ENCODE measurements at regions not wholly inside any gene's neighbourhood (a gene's known extent, or its start where the extent isn't known, plus 50 kb on each side); places are given as distances from the start of the nearest gene placed in this dataset.
"Not testable (repeated sequence)": the region's sequence is repeated elsewhere in the genome, so short reads cannot be mapped to it uniquely, and the experiment has no call there.

- no peak for DNase-seq
These were observed 142.3 kb upstream of the EDNRB start for GRCh38 chr13:78060966-78061365.

- not testable (repeated sequence) for DNase-seq
These were observed 138.2 kb upstream of the EDNRB start for GRCh38 chr13:78056865-78057264.

GRCh38 chr13:78054157-78054556, 135.5 kb upstream of the EDNRB start:
- no peak for DNase-seq

GRCh38 chr13:78047151-78047550, 128.5 kb upstream of the EDNRB start:
- no peak for DNase-seq

- no peak for DNase-seq
These were observed 127.7 kb upstream of the EDNRB start for GRCh38 chr13:78046331-78046730.

- no peak for DNase-seq
These were observed 127.3 kb upstream of the EDNRB start for GRCh38 chr13:78045916-78046315.

- not testable (repeated sequence) for DNase-seq
These were observed 122.7 kb upstream of the EDNRB start for GRCh38 chr13:78041366-78041765.

- DNase-seq, result no peak
These were observed 121.7 kb upstream of the EDNRB start for GRCh38 chr13:78040205-78040830.

- DNase-seq, result no peak
These were observed 118.2 kb upstream of the EDNRB start for GRCh38 chr13:78036841-78037240.

- no peak for DNase-seq
These were observed 116.9 kb upstream of the EDNRB start for GRCh38 chr13:78035500-78035899.

GRCh38 chr13:78033509-78033908, 114.9 kb upstream of the EDNRB start:
- DNase-seq, result no peak

- DNase-seq, result no peak
These were observed 113.5 kb upstream of the EDNRB start for GRCh38 chr13:78032132-78032531.

- DNase-seq, result no peak
These were observed 111.8 kb upstream of the EDNRB start for GRCh38 chr13:78030341-78030896.

- DNase-seq, result no peak
These were observed 111.3 kb upstream of the EDNRB start for GRCh38 chr13:78029901-78030300.

- no peak for DNase-seq
These were observed 110.3 kb upstream of the EDNRB start for GRCh38 chr13:78028960-78029359.

GRCh38 chr13:78024996-78025395, 106.4 kb upstream of the EDNRB start:
- no peak for DNase-seq

- DNase-seq, result no peak
These were observed 103.7 kb upstream of the EDNRB start for GRCh38 chr13:78022164-78022877.

- no peak for DNase-seq
These were observed 102.2 kb upstream of the EDNRB start for GRCh38 chr13:78020861-78021260.

- DNase-seq, result no peak
These were observed 97.2 kb upstream of the EDNRB start for GRCh38 chr13:78015782-78016181.

GRCh38 chr13:78012046-78012445, 93.4 kb upstream of the EDNRB start:
- DNase-seq, result no peak

GRCh38 chr13:78004821-78005220, 86.2 kb upstream of the EDNRB start:
- DNase-seq, result no peak

GRCh38 chr13:77999746-78000145, 81.1 kb upstream of the EDNRB start:
- no peak for DNase-seq

- no peak for DNase-seq
These were observed 75.5 kb upstream of the EDNRB start for GRCh38 chr13:77994166-77994565.

- DNase-seq, result no peak
These were observed 72.4 kb upstream of the EDNRB start for GRCh38 chr13:77991003-77991402.
